GM19239 (cell line): ENCODE measurements at regions not wholly inside any gene's neighbourhood (a gene's known extent, or its start where the extent isn't known, plus 50 kb on each side); places are given as distances from the start of the nearest gene placed in this dataset.

Experiments used
- DNase-seq: peaks from one replicate; pipeline ENCODE4 v3.0.0; 2011; ENCODE audit warnings: low spot score; ENCODE audit not compliant: insufficient read length
- FAIRE-seq: peaks from 2 replicates; lab custom pipeline; 2011; peaks lifted over from hg19 to GRCh38; lab: Jason Lieb, UNC

DNA sequence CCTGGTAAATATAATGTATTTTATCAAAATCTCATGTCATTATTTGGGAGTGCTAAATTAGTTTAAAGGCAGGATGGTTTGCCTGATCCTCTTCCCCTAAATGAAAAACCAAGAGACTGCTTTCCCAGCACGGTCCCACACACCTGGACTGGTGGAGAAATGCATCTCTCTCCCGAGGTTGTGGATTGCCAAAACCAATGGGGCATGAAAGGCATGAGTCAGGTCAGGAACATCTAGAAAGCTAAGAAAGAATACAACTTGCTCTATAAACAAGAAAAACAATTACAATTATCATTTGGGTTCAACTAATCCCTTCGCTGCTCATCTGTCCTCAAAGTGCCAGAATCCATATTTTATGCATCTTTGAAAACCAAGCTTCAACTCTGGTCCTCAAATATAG lies 308.3 kb upstream of the IRAK1BP1 start:
- FAIRE-seq (no peak), DNase-seq (no peak)

DNA sequence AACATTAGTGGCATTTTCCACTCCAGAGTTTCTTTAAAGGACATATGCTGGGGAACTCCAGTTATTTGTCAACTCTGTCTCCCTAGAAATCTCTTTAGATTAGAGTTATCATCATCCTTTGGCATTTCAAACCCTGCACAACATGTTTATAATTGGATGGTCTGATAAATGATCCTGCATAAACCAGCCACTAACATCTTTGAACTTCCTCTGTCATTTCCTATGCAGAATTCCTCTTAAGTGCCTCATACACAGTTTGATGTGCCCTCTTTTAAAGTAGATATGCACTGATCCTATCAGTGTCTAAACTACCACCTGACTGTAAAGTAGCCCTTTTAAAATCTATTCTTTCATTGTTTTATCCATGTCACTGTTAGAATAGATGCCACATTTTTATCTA lies 306.3 kb upstream of the IRAK1BP1 start:
- FAIRE-seq (no peak), DNase-seq (no peak)

DNA sequence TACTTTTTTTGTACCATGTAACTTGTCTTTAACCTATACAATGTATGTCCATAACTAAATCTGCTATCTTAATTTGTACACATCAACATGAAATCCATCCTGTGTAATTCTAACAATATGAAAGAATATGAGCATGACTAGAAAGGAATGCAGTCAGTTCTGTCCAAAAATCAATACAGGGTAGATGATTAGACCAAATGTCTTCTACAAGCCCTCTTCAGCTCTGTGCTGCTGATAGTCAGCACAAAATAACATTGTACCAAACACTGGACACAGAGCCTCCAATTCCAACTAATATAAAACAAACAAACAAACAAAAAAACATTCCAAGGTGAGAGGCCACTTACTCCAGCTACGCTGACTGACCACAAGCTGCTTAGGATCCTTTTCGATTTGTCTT lies 301.4 kb upstream of the IRAK1BP1 start:
- FAIRE-seq = no peak
- DNase-seq = no peak

DNA sequence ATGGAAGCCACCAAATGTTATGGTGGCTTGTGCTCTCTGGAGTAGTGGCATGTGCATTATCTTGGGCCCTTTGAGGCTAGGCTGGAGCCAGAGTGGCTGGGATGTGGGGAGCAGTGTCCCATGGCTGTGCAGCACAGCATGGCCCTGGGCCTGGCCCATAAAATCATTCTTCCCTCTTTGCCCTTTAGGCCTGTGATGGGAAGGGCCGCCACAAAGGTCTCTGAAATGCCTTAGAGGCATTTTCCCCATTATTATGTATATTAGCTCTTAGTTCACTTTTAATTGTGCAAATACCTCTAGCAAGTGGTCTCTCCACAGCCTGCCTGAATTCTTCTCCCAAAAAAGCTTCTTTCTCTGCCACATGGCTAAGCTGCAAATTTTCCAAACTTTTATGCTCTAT lies 297.3 kb upstream of the IRAK1BP1 start:
- no peak for DNase-seq
- no peak for FAIRE-seq

DNA sequence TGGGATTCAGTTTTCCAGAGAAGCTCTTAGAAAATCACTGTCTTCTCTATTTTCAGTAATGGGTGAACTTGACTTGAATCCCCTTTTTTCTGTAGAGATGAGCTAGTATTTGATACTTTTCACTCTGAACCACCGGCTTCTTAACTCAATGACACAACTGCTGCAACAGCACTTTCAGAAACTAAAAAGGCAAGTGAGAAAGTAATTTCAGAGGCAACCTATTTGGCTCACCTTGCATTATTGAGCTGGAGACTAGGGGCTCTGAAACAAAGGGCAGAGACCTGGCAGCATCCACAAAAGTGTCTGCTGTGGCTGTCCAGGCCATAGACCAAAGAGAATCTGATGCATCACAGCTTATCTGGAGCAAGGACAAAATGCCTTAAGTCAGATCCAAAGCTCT lies 289.8 kb upstream of the IRAK1BP1 start:
- FAIRE-seq = no peak
- DNase-seq = no peak

DNA sequence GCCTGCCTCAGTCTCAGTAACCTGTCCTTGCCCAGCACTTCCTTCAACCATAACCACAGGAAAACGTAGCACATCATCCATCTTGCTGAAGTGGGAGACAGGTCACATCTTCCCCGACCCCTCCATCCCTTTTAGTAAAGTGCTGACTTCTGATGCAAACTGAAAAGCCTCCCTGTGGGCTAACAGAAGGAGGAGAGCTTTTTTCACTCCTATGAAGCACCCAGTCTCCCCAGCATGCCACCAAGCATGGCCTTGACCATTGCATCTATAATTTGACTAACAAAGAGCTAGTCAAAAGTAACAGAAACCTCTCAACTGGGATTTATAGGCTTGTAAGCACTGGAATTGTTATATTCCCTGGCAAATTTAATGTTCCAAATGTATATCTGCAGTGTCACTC lies 288.9 kb upstream of the IRAK1BP1 start:
- no peak for FAIRE-seq
- DNase-seq = no peak

DNA sequence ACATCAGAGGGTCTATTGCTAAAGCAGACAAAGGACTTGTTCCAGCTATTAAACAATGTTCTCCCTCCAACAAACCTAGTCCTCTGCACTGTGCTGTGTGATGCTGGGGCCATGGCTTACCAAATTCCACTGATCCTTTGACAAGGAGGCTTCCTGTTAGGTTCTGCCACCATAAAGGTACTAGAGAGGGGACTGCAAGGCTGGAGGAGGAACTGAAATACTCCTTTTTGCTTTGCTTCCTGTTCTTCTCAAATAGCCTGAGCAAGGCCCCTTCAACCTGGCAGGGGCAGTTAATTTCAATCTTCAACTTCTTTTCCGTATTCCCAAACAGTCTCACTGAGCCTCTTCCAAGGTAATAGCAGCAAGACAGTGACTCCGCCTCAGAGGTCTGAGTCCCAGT lies 286.4 kb upstream of the IRAK1BP1 start:
- DNase-seq (no peak), FAIRE-seq (no peak)

DNA sequence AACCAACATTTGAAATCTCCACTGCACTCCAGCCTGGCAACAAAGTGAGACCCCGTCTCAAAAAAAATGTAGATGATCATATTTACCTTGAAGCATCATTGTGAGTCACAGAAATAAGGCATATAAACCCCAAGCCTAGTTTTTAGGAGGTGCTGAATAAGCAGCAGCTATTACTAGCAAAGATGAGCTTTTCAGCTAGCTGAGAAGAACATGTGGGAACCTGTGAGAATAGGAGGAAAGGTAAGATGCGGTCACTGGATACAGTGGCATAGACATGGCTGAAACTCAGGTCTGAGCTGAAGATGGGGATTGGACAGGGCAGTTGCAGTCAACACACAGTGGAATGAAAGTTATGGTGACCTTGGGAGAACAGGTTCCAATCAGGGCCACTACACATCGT lies 284.3 kb upstream of the IRAK1BP1 start:
- DNase-seq (no peak), FAIRE-seq (no peak)

DNA sequence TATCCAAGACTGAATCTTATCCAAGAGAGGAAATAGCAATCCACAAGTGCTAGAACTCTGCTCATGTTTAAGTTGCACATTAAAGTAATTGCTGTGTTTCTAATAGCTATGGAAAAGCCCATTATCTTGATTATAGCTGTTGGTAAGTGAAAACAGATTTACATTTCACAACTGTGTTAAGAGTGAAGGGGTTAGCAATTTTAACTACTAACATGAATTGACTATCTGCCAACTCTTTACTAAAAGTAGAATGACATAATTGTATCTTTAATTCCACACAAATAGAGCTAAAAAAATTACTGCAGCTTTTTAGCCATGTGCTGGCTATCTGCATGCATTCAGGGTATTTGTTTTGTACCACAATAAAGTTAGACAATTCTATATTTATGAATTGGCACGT lies 277.9 kb upstream of the IRAK1BP1 start:
- DNase-seq = no peak
- no peak for FAIRE-seq

DNA sequence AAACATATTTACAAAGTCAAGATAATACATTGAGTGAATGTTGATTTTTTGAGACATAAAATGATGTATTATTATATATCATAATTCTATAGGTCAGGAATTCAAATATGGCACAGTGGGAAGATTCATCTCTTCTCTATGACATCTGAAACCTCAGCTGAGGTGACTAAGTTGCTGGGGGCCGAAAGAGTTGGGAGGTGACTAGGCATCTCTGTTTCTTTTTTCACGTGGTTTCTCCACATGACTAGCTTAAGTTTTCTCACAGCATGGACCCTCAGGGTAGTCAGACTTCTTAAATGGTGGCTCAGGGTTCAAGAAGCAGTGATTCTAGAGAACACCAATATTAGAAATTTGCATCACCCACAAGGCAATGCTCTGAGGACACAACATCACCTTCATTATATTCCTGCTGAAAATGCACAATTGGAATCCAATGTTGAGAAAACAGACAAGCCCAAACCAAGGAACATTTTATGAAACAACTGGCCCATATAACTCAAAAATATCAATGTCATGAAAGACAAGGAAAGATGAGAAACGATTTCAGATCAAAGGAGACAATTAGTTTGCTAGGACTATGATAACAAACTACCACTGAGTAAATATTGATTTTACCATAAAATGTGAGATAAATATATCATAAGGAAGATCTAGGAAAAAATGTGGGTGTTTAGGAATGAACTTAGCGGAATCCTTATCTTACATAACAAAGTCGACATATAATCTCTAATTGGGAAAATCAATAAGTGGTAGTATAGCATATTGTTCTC lies 273.3 kb upstream of the IRAK1BP1 start:
- FAIRE-seq = no peak

DNA sequence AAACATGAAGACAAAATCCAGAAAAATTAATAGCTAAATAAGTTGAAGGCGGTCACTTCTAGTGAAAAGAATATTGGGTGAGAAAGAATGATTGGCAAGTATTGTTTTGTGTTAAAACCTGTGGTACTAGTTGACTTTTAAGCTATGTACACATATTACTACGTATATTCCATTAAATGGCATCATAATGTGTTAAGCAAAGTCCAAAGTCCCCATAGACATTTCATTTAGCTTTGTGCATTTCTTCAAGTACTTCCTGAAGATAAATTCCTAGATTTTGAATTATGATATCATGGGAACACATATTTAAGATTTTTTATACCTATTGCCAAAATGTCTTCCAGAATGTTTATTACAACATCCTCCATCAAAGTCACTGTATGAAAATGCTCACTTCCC lies 272.7 kb upstream of the IRAK1BP1 start:
- no peak for FAIRE-seq

More for the DNA sequence above, 273.3 kb upstream of the IRAK1BP1 start:
- no peak for DNase-seq

DNA sequence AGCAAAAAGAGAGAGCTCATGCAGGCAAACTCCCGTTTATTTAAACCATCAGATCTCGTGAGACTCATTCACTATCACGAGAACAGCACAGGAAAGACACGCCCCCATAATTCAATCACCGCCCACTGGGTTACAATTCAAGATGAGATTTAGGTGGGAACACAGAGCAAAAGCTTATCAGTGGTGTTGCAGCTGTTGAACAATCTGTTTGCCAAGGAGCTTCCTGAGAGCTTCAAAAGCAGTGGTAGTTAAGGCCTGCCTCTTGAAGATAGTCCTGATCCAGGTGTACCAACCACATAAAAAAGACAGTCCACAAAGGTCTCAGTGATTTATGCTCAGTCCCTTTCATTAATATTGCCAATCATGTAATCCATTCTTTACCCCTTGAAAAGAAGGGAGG lies 269.4 kb upstream of the IRAK1BP1 start:
- FAIRE-seq = no peak
- DNase-seq = no peak

More for the DNA sequence above, 272.7 kb upstream of the IRAK1BP1 start:
- no peak for DNase-seq

DNA sequence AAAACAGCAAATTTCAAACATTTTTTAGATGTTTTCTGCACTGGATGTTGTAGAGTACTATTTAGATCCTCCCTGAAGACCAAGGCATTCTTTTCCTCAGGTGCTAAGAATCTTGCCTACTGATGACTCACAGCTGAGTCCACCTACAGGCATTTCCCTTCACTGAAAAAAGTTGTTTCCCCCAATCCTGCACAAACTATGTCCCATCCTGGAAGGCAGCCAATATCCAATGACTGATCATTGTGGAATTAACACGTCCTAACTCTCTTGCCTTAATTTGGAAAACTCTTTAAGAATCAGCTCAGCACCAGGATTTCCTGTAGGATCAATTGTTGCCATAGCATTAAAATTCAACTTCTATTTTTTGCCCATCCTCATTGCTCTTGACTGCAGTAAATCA lies 268.4 kb upstream of the IRAK1BP1 start:
- no peak for DNase-seq
- FAIRE-seq = no peak

DNA sequence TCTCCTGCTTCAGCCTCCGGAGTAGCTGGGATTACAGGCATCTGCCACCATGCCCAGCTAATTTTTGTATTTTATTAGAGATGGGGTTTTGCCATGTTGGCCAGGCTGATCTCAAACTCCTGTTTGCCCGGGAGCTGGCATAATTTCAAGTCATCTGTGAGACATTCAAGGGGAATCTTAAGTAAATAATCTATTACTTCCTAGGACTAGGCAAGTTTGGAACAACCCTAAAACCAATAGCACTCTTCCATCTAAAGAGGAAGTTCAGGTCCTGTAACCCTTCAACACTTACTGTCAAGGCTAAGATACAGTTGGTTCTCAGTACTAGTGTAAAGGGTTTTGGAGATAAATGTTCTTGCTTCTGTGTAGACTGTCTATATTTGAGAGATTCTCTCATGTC lies 267.8 kb upstream of the IRAK1BP1 start:
- DNase-seq (no peak), FAIRE-seq (no peak)

DNA sequence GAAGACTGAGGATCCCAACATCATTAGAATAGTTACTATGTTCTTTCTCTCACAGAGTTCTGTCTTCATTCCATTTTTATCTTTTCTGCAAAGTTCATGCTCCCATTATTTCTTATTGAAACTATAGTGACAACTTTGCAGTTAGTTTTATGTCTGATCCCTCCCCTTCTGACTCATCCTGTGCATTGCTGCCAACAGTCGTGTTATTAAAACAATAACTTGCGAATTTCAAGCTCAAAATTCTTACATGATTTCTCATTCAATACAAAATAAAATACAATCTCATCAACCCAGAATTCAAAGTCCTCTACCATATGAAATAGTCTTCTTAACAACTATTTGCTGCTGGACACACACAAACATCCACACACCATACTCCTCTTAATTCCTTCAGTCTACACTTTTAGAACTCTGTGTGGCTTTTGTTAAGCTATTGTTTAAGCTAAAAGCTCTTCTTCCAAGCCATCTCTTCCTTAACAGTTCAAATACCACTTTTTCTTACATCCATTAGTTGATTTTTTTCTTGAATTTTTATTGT lies 261.4 kb upstream of the IRAK1BP1 start:
- FAIRE-seq (no peak), DNase-seq (no peak)

DNA sequence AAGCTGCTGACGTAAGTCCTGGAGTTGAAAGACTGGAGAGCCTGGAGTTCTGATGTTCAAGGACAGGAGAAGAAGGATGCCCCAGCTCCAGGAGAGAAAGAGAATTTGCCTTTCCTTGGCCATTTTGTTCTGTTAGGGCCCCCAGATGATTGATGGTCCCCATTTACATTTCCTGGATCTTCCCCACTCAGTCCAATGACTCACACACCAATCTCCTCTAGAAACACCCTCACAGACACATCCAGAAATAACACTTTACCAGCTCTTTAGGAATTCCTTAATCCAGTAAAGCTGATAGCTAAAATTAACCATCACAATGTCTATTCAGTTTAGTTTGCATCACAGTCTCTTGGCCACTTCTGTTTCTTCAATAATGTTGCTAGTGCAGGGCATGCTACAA lies 260.2 kb upstream of the IRAK1BP1 start:
- no peak for FAIRE-seq
- DNase-seq = no peak

DNA sequence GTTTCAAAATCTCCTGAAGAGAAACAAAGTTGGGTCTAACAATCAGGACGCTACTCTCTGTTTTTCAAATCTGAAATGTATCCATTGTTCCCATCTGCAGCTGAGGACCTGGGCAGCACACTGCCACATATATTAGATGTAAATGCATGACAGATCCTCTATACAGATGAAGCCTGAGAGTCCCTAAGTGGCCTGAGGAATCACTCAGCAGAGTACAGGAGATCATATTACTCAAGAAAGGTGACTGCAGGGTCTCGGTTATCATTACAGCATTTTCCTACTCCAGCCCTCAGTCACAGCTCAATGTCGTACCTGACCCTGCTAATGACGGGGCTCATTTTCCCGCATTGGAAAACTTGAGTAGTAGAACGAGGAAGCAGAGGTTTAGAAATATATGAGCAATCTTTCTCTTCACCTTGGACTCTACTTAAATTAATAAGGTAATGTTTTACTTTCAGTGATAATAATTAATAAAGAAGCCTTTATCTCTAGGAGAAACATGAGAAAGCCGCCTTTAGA lies 256.2 kb upstream of the IRAK1BP1 start:
- no peak for DNase-seq

DNA sequence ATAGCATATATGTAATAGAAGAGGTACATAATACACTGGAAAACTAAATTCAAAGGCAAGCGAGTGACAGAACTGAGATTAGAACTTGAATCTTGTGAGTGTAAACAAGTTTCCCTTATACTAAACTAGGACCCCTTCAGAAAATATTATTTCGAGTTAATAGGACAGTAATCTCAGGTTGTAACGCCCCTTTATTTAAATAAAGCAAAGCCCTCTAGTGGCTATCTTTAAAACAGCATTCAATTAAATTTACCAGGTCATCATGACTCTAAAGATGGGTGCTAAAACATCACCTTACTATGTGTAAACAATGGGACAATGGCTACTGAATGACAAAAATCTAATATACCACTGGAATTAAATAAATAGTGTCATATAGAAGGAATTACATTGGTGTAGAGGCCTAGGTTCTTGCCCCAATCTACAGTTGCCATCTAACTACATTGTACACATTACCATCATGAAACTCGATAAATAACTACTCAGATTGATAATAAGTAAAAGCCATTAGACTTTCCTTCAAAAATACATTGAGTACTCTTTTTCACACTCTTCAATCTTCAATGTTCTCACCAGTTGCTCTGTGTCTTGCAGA lies 255.4 kb upstream of the IRAK1BP1 start:
- DNase-seq (no peak), FAIRE-seq (no peak)

More for the DNA sequence above, 256.2 kb upstream of the IRAK1BP1 start:
- FAIRE-seq = no peak

DNA sequence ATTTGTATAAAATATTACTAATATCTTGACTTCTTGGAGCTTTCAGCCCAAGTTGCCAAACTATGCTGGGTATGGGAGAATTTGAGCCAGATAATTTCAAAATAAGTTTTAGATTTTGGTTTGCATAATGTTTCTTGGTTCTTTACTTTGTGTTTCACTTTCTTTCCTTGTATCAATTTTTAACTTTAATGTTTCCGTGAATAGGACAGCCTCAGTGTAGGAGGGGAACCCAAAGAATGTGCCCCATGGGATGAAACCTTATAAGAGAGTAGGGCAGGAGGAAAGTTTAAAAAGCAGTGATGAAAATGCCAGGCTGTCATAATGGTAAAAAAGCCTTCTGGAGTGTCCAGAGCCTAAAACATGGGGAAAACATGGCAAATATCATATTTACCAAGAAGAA lies 252.4 kb upstream of the IRAK1BP1 start:
- no peak for FAIRE-seq

DNA sequence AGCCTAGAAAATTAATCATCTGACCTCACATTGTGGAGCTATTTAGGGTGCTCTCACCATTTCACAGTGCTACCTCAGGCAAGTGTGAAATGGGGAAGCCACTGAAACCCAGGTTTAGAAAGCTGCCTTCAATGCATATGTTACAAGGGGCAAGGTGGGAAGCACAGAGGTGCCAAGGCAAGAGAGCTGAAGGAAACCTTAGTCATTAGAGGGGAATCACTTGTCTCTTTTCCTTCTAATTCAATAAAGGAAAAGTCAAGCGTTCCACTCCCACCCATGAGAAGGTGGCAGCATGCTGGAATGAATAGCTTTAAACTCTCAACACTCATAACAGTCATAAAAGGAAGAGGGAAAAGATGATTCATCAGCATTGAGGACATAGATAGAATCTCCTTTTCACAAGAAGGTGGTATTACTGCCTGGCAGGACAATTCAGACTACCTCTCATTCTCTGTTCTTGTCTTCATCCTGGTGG lies 251.9 kb upstream of the IRAK1BP1 start:
- DNase-seq (no peak), FAIRE-seq (no peak)

More for the DNA sequence above, 252.4 kb upstream of the IRAK1BP1 start:
- no peak for DNase-seq

DNA sequence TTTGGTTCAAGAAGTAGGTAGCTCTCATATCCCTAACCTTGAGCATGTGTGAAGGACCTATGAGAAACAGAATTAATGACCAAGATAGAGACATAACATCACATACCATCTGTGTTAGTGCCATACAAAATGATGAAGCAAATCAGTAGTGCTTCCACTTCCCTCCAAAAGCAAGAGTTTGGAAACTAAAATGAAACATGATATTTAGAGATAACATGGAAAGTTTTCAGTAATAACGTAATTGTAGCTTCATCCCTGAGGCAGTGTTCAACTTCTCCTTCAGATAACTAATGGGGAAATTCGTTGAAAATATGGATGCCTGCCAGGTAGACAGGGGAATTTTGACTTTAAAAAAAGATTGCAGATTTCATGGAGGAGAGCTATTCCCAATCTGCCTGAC lies 248.4 kb upstream of the IRAK1BP1 start:
- DNase-seq (no peak), FAIRE-seq (no peak)
